A673 (cell line): ENCODE measurements at regions not wholly inside any gene's neighbourhood (a gene's known extent, or its start where the extent isn't known, plus 50 kb on each side); places are given as distances from the start of the nearest gene placed in this dataset.

Source experiments
- BruUV-seq: library from RNA; stranded (reverse); fragments of 400-500 nt; replicated peaks from 2 replicates; lab custom pipeline; 2021; lab: Mats Ljungman, UMichigan
- CTCF ChIA-PET: fragments of 300-600 bp; sonication (Branson Sonifier 250); formaldehyde crosslinking; loops from one replicate; lab custom pipeline; 2022; ENCODE audit warnings: antibody characterized with exemption; lab: Charles Lee
- POLR2A ChIA-PET: fragments of 300-600 bp; sonication (Branson Sonifier 250); formaldehyde crosslinking; loops from one replicate; lab custom pipeline; 2022; ENCODE audit warnings: antibody characterized with exemption; ENCODE audit not compliant: low non-redundant PET; lab: Charles Lee
- DNase-seq: peaks from one replicate; pipeline ENCODE4 v3.0.0-alpha.2; 2015; ENCODE audit warnings: low spot score
- H3K27ac ChIP-seq: fragments of 200-600 bp; sonication (generic); 2 replicates; pipeline ENCODE4 v1.5.1; 2016; ENCODE audit warnings: mixed run types, low read depth, mild to moderate bottlenecking, mixed read lengths, antibody characterized with exemption, low read length; ENCODE audit not compliant: poor library complexity, severe bottlenecking
- H3K27me3 ChIP-seq: fragments of 200-600 bp; sonication (generic); replicated peaks from 2 replicates; pipeline ENCODE4 v1.6.1; 2017; ENCODE audit warnings: mixed run types, low read depth, mild to moderate bottlenecking, mixed read lengths, antibody characterized with exemption, low read length; ENCODE audit not compliant: insufficient read depth, poor library complexity
- H3K36me3 ChIP-seq: fragments of 200-600 bp; sonication (generic); 2 replicates; pipeline ENCODE4 v1.6.1; 2016; ENCODE audit warnings: mixed run types, mild to moderate bottlenecking, mixed read lengths, antibody characterized with exemption, low read length; ENCODE audit not compliant: insufficient read depth, poor library complexity, severe bottlenecking
- H3K4me1 ChIP-seq: fragments of 200-600 bp; sonication (generic); 2 replicates; pipeline ENCODE4 v1.6.1; 2017; ENCODE audit warnings: mixed run types, mild to moderate bottlenecking, mixed read lengths, antibody characterized with exemption, low read length; ENCODE audit not compliant: insufficient read depth, poor library complexity, severe bottlenecking
- H3K4me3 ChIP-seq: fragments of 200-600 bp; sonication (generic); 2 replicates; pipeline ENCODE4 v1.5.1; 2016; ENCODE audit warnings: low read depth, mixed run types, mild to moderate bottlenecking, mixed read lengths, low read length; ENCODE audit not compliant: poor library complexity, severe bottlenecking
- H3K9me3 ChIP-seq: fragments of 200-600 bp; sonication (generic); 2 replicates; pipeline ENCODE4 v1.6.1; 2016; ENCODE audit warnings: mixed run types, low read depth, mild to moderate bottlenecking, mixed read lengths, antibody characterized with exemption, low read length; ENCODE audit not compliant: poor library complexity, severe bottlenecking
- EZH2 ChIP-seq: fragments of 200-600 bp; sonication (generic); IDR thresholded peaks from 2 replicates; pipeline ENCODE4 v1.6.1; 2017; ENCODE audit warnings: borderline replicate concordance, low read depth, mild to moderate bottlenecking, mixed read lengths, antibody characterized with exemption, low read length; ENCODE audit not compliant: poor library complexity, severe bottlenecking
- intact Hi-C: fragments of 100-400 bp; cut with micrococcal nuclease; formaldehyde crosslinking; loops from one replicate; pipeline ENCODE4 v1.10.0; 2022; ENCODE audit not compliant: unreplicated experiment
- TF ChIP-seq, protein P1 (sequence below): fragments of 300-800, 200-600 bp; sonication (generic); conservative IDR thresholded peaks from 2 replicates; pipeline ENCODE4 v1.5.1; 2017; ENCODE audit warnings: low read depth, mild to moderate bottlenecking, antibody characterized with exemption, low read length, moderate library complexity, mixed read lengths

DNA sequence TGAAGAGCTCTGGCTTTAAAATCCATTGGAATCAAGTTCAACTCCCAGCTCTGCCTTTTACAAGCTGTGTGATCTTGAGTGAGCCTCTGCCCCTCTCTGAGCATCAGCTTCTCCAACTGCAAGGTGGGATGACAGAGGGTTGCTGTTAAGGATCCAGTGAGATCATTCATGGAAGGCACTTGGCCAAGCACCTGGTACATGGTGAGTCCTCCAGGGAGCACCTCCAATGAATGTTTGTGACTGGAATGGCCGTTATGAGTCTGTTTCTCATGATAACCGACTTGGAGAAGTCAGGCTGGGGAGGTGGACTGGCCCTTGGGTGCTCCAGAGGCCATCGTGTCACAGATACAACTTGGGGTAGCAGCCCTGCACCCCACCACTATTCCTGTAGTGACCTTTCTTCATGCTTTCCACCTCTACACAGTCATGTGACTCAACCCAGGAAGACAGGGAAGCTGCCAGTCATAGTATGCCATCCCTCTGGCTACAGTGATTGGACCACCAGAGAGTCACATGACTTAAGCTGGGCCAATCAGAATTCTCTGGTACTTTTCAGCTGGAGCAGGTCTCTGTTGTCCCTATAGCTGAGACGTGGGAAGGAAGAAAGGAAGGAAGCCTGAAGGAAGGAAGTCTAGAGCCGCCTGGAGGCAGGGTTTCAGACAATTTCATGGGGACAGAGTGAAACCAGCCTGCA is 146.5 kb upstream of the MYL2 start:
- Histone ChIP-seq H3K27ac (no peak overlapping the region), H3K9me3 (no peaks in the 10 kb centered on the region), H3K4me1 (peaks cover 5% of the 10 kb centered on the region), H3K4me3 (no peak overlapping the region), H3K36me3 (no peaks in the 10 kb centered on the region), H3K27me3 (no peaks in the 10 kb centered on the region)
- POLR2A ChIA-PET = no interaction called here
- peak; percentile 55 for DNase-seq
- intact Hi-C loops = no loop called here
- BruUV-seq = no TSS peak
- TF ChIP-seq, protein P1, sequence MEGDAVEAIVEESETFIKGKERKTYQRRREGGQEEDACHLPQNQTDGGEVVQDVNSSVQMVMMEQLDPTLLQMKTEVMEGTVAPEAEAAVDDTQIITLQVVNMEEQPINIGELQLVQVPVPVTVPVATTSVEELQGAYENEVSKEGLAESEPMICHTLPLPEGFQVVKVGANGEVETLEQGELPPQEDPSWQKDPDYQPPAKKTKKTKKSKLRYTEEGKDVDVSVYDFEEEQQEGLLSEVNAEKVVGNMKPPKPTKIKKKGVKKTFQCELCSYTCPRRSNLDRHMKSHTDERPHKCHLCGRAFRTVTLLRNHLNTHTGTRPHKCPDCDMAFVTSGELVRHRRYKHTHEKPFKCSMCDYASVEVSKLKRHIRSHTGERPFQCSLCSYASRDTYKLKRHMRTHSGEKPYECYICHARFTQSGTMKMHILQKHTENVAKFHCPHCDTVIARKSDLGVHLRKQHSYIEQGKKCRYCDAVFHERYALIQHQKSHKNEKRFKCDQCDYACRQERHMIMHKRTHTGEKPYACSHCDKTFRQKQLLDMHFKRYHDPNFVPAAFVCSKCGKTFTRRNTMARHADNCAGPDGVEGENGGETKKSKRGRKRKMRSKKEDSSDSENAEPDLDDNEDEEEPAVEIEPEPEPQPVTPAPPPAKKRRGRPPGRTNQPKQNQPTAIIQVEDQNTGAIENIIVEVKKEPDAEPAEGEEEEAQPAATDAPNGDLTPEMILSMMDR = no peak
- TF ChIP-seq EZH2 = no peak
- CTCF ChIA-PET = no interaction called here

DNA sequence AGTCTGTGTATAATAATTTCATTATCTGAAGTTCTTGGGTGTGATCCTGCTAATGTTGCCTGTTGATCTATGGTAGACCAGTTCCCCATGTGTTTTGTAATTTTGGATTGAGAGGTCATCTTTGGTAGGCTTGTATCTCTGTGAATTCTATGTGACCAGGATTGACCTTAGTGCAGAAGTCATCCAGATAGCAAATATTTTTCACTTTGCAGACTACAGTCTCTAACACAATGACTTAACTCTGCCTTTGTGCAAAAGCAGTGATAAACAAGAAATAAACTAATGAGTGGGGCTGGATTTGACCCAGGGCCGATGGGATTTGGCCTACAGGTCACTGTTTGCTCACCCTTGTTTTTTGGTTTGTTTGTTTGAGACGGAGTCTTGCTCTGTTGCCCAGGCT is 144.6 kb upstream of the MYL2 start:
- no peaks in the 10 kb centered on the region for H3K9me3 ChIP-seq
- H3K4me1 ChIP-seq = peaks cover 5% of the 10 kb centered on the region
- H3K4me3 ChIP-seq = no peak overlapping the region
- TF ChIP-seq EZH2 = no peak
- TF ChIP-seq, protein P1 = no peak
- CTCF ChIA-PET = no interaction called here
- BruUV-seq = no TSS peak
- H3K36me3 ChIP-seq = no peaks in the 10 kb centered on the region
- H3K27ac ChIP-seq = no peak overlapping the region
- DNase-seq = no peak
- intact Hi-C loops = no loop called here
- H3K27me3 ChIP-seq = no peaks in the 10 kb centered on the region
- POLR2A ChIA-PET = no interaction called here

DNA sequence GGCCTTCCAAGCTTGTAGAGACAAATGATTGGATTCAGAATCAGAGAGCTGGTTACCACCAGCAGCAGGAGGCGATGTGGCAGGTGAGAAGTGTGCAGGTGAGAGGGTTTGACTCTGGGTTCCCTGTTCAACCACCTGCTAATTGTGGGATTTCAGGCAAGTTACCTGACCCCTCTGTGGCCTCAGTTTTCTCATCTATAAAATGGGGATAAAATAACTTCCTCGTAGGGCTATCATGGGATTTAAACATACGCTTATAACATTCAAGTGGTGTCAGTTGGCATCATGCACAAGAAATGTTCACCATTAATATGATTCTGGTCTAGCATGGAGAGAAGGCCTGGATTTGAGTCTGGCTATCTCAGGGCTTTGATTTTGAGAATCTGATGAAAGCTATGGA is 143.8 kb upstream of the MYL2 start:
- ChIA-PET CTCF (no interaction called here), POLR2A (no interaction called here)
- no peak for DNase-seq
- no peak overlapping the region for H3K27ac ChIP-seq
- H3K36me3 ChIP-seq = no peaks in the 10 kb centered on the region
- no peaks in the 10 kb centered on the region for H3K9me3 ChIP-seq
- no peak overlapping the region for H3K4me3 ChIP-seq
- no TSS peak for BruUV-seq
- peaks cover 5% of the 10 kb centered on the region for H3K4me1 ChIP-seq
- intact Hi-C loops = no loop called here
- H3K27me3 ChIP-seq = no peaks in the 10 kb centered on the region
- TF ChIP-seq EZH2 = no peak
- TF ChIP-seq, protein P1 = no peak
